Spinal cord (tissue), 9 donors: ENCODE measurements at regions not wholly inside any gene's neighbourhood (a gene's known extent, or its start where the extent isn't known, plus 50 kb on each side); places are given as distances from the start of the nearest gene placed in this dataset.

Source experiments
- DNase-seq, 6 donors: peaks; one replicate each; pipeline versions ENCODE4 v3.0.0 to v3.0.0-alpha.2; 2013 to 2015; ENCODE audit warnings: low spot score in 6 of 6, low read depth in 4 of 6
- H3K27ac ChIP-seq: one replicate; pipeline ENCODE4 v1.5.1; 2013; ENCODE audit warnings: low read depth, low read length, control low read depth
- H3K27me3 ChIP-seq: one replicate; pipeline ENCODE4 v1.6.1; 2013; ENCODE audit warnings: low read length; ENCODE audit not compliant: control insufficient read depth, insufficient read depth
- H3K36me3 ChIP-seq: one replicate; pipeline ENCODE4 v1.6.1; 2013; ENCODE audit warnings: low read length; ENCODE audit not compliant: control insufficient read depth, insufficient read depth
- H3K4me1 ChIP-seq: one replicate; pipeline ENCODE4 v1.6.1; 2013; ENCODE audit warnings: low read length; ENCODE audit not compliant: control insufficient read depth, insufficient read depth
- H3K4me3 ChIP-seq: one replicate; pipeline ENCODE4 v1.5.1; 2013; ENCODE audit warnings: low read depth, low read length, control low read depth
- H3K9me3 ChIP-seq: one replicate; pipeline ENCODE4 v1.6.1; 2013; ENCODE audit warnings: low read length; ENCODE audit not compliant: control insufficient read depth, insufficient read depth
- WGBS: methylation state at CpG from one replicate; pipeline ENCODE4 v1.1.5; 2013; ENCODE audit warnings: missing lambda C conversion rate; ENCODE audit not compliant: insufficient coverage; 5-methylcytosine and 5-hydroxymethylcytosine counted together
- donor health status: healthy.

DNA sequence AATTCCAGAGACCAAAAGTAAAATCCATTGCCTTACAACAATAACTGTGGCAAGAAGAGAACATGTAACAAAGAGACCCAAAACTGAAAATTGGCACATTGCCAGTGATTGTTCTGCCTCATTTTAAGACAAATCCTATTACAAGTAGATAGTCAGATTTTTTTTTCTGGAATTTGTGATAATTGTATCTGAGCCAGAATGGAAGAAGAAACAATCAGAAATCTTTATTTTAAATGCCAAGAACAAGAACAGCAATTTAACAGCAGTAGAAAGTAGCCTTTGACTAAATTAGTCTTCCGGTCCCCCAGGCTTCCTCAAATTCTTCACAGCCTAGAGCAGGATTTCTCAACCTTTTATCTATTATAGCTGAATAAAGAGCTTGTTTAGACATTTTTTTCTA, 106.7 kb upstream of the PTPN3 start:
- DNase-seq: peak in 2 of 6 donors; percentile 15 to 17
- no peaks in the 10 kb centered on the region for H3K36me3 ChIP-seq
- no peaks in the 10 kb centered on the region for H3K9me3 ChIP-seq
- peaks cover 7% of the 10 kb centered on the region for H3K4me1 ChIP-seq
- WGBS: no CpG with 5 or more reads among the region's 1 CpG
- no peak overlapping the region for H3K4me3 ChIP-seq
- H3K27me3 ChIP-seq: no peaks in the 10 kb centered on the region
- no peak overlapping the region for H3K27ac ChIP-seq

DNA sequence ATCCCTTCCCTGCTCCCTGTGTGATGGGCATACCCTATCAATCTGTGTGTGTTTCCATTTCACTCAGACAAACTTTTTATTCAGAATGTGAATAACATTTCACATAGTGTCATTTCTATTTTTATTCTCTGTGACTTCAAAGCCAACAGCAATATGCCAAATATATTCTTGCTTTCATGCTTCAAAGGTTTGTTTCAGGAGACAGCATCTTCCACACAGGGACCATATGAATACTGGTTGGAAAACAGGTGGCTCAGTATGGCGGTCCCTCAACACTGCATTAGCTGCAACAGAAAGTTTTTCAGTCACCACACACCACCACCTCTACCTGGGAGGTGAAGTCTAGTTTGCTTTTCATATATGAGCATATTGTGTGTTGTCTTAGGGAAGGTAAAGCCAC, 111.0 kb upstream of the PTPN3 start:
- H3K9me3 ChIP-seq: no peaks in the 10 kb centered on the region
- H3K4me3 ChIP-seq: no peak overlapping the region
- H3K27ac ChIP-seq: no peak overlapping the region
- no peaks in the 10 kb centered on the region for H3K27me3 ChIP-seq
- no peak for DNase-seq
- no peaks in the 10 kb centered on the region for H3K4me1 ChIP-seq
- WGBS: no CpG with 5 or more reads among the region's 1 CpG
- H3K36me3 ChIP-seq: no peaks in the 10 kb centered on the region

DNA sequence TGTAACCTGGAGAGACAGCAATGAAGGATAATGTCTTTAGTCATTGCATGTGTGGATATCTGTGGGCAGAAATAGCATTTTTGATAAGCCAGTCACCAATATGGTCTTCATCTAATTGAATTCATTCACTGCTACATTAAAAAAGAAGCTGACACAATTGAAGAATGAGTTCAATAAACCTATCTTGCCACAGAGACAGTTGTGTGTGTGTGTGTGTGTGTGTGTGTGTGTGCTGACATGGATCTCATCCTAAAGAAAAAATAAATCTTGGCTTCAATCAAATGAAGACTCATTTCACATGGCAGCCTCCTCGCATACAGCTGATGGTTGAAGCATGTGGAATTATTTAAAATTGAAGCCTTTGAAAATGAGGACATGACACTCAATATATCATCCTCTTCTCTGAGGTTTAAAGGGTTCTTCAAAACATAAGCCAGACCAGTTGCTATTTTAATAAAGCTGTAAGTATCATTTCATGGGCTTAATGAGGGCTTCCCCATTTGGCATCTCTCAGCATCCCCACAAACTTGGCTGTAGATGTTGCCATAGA, 118.5 kb upstream of the PTPN3 start:
- no peak overlapping the region for H3K27ac ChIP-seq
- H3K27me3 ChIP-seq: no peaks in the 10 kb centered on the region
- no peaks in the 10 kb centered on the region for H3K9me3 ChIP-seq
- no peak for DNase-seq
- no CpG with 5 or more reads among the region's 1 CpG for WGBS
- no peaks in the 10 kb centered on the region for H3K4me1 ChIP-seq
- H3K36me3 ChIP-seq: no peaks in the 10 kb centered on the region
- H3K4me3 ChIP-seq: no peak overlapping the region

DNA sequence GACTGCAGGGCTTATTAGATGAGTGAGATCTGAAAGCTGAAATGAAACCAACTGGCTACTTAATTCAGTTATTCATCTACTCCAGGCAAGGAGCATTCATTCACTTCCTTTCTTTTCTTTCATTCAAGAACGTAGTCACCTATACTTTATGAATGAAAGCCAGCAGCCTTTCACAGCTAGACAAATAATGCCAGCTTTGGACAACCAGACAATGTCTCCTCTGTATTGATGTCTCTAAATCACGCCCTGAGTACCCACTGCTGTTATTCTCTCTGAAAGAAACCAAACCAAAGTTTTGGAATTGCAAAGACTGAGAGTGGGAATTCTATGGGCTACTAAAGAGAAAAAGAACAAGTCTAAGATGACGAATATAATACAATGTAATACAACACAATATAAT, 121.2 kb upstream of the PTPN3 start:
- WGBS: 38% methylated on average over 1 of the region's 3 CpGs
- no peak overlapping the region for H3K27ac ChIP-seq
- no peaks in the 10 kb centered on the region for H3K27me3 ChIP-seq
- no peaks in the 10 kb centered on the region for H3K4me1 ChIP-seq
- H3K4me3 ChIP-seq: no peak overlapping the region
- peak in 2 of 6 donors; percentile 31 to 54 for DNase-seq
- no peaks in the 10 kb centered on the region for H3K9me3 ChIP-seq
- no peaks in the 10 kb centered on the region for H3K36me3 ChIP-seq

DNA sequence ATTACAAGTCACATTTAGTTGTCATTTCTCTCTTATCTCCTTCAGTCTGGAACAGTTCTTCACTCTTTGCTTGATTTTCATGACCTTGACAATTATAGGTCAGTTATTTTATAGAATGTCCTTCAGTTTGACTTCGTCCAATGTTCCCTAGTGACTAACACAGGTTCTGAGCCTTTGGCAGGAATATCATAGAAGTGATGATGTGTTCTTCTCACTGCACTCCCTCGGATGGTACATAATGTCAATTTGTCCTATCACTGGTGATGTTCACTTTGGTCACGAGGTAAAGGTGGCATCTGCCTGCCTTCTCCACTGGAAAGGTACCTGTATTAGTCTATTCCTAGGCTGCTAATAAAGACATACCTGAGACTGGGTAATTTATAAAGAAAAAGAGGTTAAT, 126.0 kb upstream of the PTPN3 start:
- WGBS: 93% methylated on average over 2 of the region's 3 CpGs
- Histone ChIP-seq H3K4me1 (no peaks in the 10 kb centered on the region), H3K27ac (no peak overlapping the region), H3K27me3 (no peaks in the 10 kb centered on the region), H3K4me3 (no peak overlapping the region), H3K9me3 (no peaks in the 10 kb centered on the region), H3K36me3 (no peaks in the 10 kb centered on the region)
- no peak for DNase-seq

DNA sequence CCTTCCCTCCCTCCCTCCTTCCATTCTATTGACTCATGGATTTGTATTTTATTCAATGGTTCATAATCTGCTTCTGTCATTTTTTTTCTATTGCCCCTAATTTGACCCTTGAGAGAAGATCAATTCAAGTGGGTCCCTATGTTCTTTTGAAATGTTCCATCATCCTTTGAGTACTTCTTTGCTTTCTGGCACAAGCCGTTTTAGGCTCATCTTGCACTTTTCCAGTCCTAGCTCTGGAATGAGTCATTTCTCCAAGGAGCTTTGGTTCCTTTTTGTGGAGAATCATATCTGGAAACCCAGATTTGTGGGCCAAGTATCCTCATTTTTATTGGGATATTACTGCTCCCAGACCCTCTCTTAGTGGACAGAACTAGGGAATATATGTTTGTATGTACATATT, 126.8 kb upstream of the PTPN3 start:
- no peak for DNase-seq
- Histone ChIP-seq H3K4me3 (no peak overlapping the region), H3K27me3 (no peaks in the 10 kb centered on the region), H3K4me1 (no peaks in the 10 kb centered on the region), H3K36me3 (no peaks in the 10 kb centered on the region), H3K27ac (no peak overlapping the region), H3K9me3 (no peaks in the 10 kb centered on the region)
- no CpG with 5 or more reads among the region's 1 CpG for WGBS

DNA sequence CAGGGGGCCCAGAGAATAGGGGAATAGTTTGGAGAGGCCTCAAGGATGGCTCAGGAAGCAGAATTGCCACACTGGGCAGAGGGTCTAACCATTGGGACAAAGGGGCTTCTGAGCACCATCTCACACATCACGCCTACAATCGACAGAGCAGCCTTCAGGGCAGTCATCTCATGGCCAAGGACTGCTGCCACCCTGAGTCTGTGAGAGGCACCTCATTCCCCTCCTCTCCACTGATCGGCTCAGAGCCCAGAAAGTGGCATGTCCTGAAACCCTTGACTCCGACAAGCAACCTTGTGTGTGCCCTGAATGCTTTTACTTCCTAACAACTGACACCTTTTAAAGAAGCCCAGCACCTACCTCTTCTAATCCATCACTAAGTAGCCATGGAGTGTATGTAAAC, 128.9 kb upstream of the PTPN3 start:
- Histone ChIP-seq H3K27me3 (no peaks in the 10 kb centered on the region), H3K4me3 (no peak overlapping the region), H3K9me3 (no peaks in the 10 kb centered on the region), H3K36me3 (no peaks in the 10 kb centered on the region), H3K27ac (no peak overlapping the region), H3K4me1 (no peaks in the 10 kb centered on the region)
- WGBS: 70% methylated on average over 2 of the region's 4 CpGs
- no peak for DNase-seq

DNA sequence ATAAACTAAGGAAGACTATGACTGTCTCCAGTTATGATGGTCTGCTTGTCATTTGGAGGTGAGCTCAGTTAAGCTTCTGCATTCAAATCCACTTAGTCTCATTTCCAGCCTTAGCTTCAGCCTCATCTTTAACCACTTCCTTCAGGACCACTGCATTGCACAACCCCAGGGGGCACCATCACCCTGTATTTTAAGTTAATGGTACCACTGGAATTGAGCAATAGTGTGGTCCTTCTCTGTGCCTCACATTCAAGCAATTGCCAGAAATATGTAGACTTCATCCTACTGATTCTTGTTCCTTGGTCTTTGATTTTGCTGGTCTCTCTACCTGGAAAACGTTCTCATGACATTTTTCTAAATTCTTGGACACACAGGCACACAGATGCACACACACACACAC, 131.5 kb upstream of the PTPN3 start:
- 67% methylated on average over 1 of the region's 1 CpG for WGBS
- no peak overlapping the region for H3K27ac ChIP-seq

DNA sequence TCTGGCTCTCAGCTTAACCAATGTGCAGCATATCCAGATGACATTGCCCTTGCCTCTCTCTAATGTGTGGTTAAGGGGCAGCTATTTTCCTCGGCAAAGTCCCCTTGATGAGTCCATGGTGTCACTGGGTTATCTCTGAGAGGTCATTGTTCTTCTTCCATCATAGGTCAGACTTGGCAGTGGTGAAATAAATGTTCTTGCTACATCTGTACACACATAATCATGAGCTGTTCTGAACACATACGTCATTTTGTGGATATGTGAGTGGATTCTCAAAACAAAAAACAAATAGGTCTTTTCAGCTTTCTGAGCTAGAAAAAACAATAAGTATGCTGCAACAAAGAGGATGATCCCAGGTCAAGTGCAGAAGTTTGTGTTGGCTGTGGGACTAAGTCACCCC, 134.7 kb upstream of the PTPN3 start:
- Histone ChIP-seq H3K4me1 (no peaks in the 10 kb centered on the region), H3K36me3 (no peaks in the 10 kb centered on the region), H3K27ac (no peak overlapping the region), H3K4me3 (no peak overlapping the region), H3K9me3 (no peaks in the 10 kb centered on the region), H3K27me3 (no peaks in the 10 kb centered on the region)
- peak in 1 of 6 donors; percentile 19 for DNase-seq
- no CpG with 5 or more reads among the region's 2 CpGs for WGBS

More for the DNA sequence above, 131.5 kb upstream of the PTPN3 start:
- Histone ChIP-seq H3K4me3 (no peak overlapping the region), H3K27me3 (no peaks in the 10 kb centered on the region), H3K4me1 (no peaks in the 10 kb centered on the region), H3K36me3 (no peaks in the 10 kb centered on the region), H3K9me3 (no peaks in the 10 kb centered on the region)
- no peak for DNase-seq

DNA sequence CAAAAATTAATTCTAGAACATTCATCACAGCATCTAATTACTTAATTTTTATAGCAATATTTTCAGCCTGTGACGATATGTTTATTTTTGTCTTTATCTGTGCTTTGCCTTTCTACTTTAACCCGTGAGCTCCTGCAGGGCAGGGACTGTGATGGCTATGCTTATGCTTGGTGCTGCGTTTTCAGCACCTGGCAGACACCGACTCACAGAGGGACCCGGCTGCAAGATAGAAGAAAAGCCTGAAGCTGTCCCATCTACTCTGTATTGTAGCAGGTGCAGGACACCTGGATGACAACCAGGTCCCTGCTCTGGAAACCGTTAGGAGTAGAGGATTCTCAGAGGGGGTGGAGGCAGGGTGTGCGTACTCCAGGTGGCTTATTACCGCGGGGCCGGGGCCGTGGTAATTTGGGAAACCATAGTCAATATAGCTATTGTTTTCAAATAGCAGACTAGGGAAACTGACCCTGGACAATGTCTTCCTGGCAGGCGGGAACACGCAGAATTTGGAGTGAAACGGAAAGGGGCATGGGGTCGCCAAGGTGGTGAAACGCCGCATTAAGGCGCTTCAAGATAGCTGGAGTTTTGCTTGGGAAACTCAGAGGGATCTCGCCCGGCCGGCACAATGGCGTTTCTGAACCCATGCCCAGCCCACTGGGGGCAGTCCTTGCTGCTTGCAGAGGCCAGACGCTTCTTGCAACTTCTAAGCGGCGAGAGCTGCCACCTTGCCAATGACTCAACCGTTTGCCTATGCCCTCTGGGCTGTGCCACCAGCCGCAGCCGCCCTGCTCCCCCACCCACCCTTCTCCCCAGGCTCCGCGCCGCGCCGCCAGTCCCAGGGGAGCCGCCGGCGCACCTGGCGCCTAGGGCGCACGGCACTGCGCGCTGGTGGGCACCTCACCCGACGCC, 140.1 kb upstream of the PALM2AKAP2 start:
- H3K27me3 ChIP-seq: peaks cover 11% of the 10 kb centered on the region
- 3% methylated on average over 37 of the region's 43 CpGs for WGBS
- no peaks in the 10 kb centered on the region for H3K9me3 ChIP-seq
- no peaks in the 10 kb centered on the region for H3K36me3 ChIP-seq
- H3K4me3 ChIP-seq: peak overlapping the region; percentile 60
- peak in 4 of 6 donors; percentile 36 to 85 (median 55) for DNase-seq
- H3K4me1 ChIP-seq: peaks cover 16% of the 10 kb centered on the region
- H3K27ac ChIP-seq: peak overlapping the region; percentile 54
